A549 (cell line): ENCODE measurements at regions not wholly inside any gene's neighbourhood (a gene's known extent, or its start where the extent isn't known, plus 50 kb on each side); places are given as distances from the start of the nearest gene placed in this dataset.

Experiments
- ATAC-seq, 2 experiments: fragments of 200-7000 bp in 1 of 2; fragments of >200 bp in 1 of 2; cut with Nextera tagmentation in 1 of 2; cut with Tn5 transposase in 1 of 2; 3 replicates each; pipeline versions ENCODE4 v1.8.0 to v1.9.1; 2018 to 2020; ENCODE audit warnings: mild to moderate bottlenecking in 1 of 2, moderate library complexity in 1 of 2
- CTCF ChIA-PET: fragments of 300-600 bp; sonication (Branson Sonifier 250); formaldehyde crosslinking; extraction: SDS; loops from one replicate; lab custom pipeline; 2021; ENCODE audit warnings: antibody characterized with exemption, inconsistent platforms; lab: Yijun Ruan, JAX
- POLR2A ChIA-PET: fragments of 350-600 bp; formaldehyde crosslinking; extraction: SDS; loops from one replicate; lab custom pipeline; 2021; ENCODE audit warnings: antibody characterized with exemption, inconsistent platforms; lab: Yijun Ruan, JAX
- DNase-seq, 2 experiments: peaks; one replicate each; pipeline versions ENCODE4 v3.0.0 to v3.0.0-alpha.2; 2011 to 2016; ENCODE audit warnings: low read depth in 1 of 2, low spot score in 1 of 2
- FAIRE-seq: peaks from 2 replicates; lab custom pipeline; 2011; peaks lifted over from hg19 to GRCh38; lab: Jason Lieb, UNC
- H3K27ac ChIP-seq, 2 experiments: fragments of >200 bp; sonication (Bioruptor Twin); formaldehyde crosslinking; 3 replicates each; pipeline ENCODE4 v1.5.1; 2016 to 2017
- H3K4me1 ChIP-seq: fragments of >200 bp; sonication (Bioruptor Twin); formaldehyde crosslinking; 3 replicates; pipeline ENCODE4 v1.6.1; 2016
- H3K4me2 ChIP-seq: fragments of >200 bp; sonication (Bioruptor Twin); formaldehyde crosslinking; 3 replicates; pipeline ENCODE4 v1.6.1; 2016
- H3K4me3 ChIP-seq: fragments of >200 bp; sonication (Bioruptor Twin); formaldehyde crosslinking; 3 replicates; pipeline ENCODE4 v1.5.1; 2016
- H3K9me3 ChIP-seq: fragments of >200 bp; sonication (Bioruptor Twin); formaldehyde crosslinking; 3 replicates; pipeline ENCODE4 v1.6.1; 2016
- BHLHE40 ChIP-seq: IDR thresholded peaks from 2 replicates; pipeline ENCODE4 v1.6.1; 2012; ENCODE audit warnings: low read depth, low read length, inconsistent platforms
- CHD2 ChIP-seq: fragments of 150-350 bp; IDR thresholded peaks from 2 replicates; pipeline ENCODE4 v1.6.1; 2014; ENCODE audit warnings: low read length; ENCODE audit not compliant: partially characterized antibody
- CHD4 ChIP-seq: fragments of 200-600 bp; sonication (generic); IDR thresholded peaks from 2 replicates; pipeline ENCODE4 v1.6.1; 2016; ENCODE audit warnings: antibody characterized with exemption, mild to moderate bottlenecking, borderline replicate concordance
- EHF ChIP-seq: fragments of 250-450 bp; sonication (Bioruptor Pico); IDR thresholded peaks from 2 replicates; pipeline ENCODE4 v1.5.0; 2020; ENCODE audit warnings: mild to moderate bottlenecking
- EHMT2 ChIP-seq: fragments of 200-600 bp; sonication (generic); IDR thresholded peaks from 2 replicates; pipeline ENCODE4 v1.6.1; 2016; ENCODE audit warnings: antibody characterized with exemption, low read depth, mild to moderate bottlenecking, moderate library complexity
- ESRRA ChIP-seq: fragments of 150-350 bp; IDR thresholded peaks from 2 replicates; pipeline ENCODE4 v1.6.1; 2014; ENCODE audit warnings: mild to moderate bottlenecking, low read length, borderline replicate concordance
- FOSB ChIP-seq: fragments of 250-450 bp; sonication (Bioruptor Pico); IDR thresholded peaks from 2 replicates; pipeline ENCODE4 v1.5.0; 2020; ENCODE audit warnings: mild to moderate bottlenecking, moderate library complexity
- GATA3 ChIP-seq: IDR thresholded peaks from 2 replicates; pipeline ENCODE4 v1.6.1; 2012; ENCODE audit warnings: borderline replicate concordance
- HDAC2 ChIP-seq: fragments of 200-600 bp; sonication (generic); IDR thresholded peaks from 2 replicates; pipeline ENCODE4 v1.6.1; 2016
- HOXB5 ChIP-seq: fragments of 250-450 bp; sonication (Bioruptor Pico); IDR thresholded peaks from 2 replicates; pipeline ENCODE4 v1.5.0; 2020; ENCODE audit warnings: mild to moderate bottlenecking, moderate library complexity
- JUN ChIP-seq, 2 experiments: fragments of >200 bp; sonication (Bioruptor Twin); formaldehyde crosslinking; IDR thresholded peaks; 2 replicates in 1 of 2; 3 replicates in 1 of 2; pipeline ENCODE4 v1.6.1; 2016 to 2017
- KDM1A ChIP-seq: fragments of 200-600 bp; sonication (generic); IDR thresholded peaks from 2 replicates; pipeline ENCODE4 v1.6.1; 2016; ENCODE audit warnings: low read depth, mild to moderate bottlenecking
- MAFK ChIP-seq: fragments of 450-650 bp; IDR thresholded peaks from 2 replicates; pipeline ENCODE4 v1.6.1; 2014; ENCODE audit not compliant: partially characterized antibody
- NPAS2 ChIP-seq: fragments of 250-450 bp; sonication (Bioruptor Pico); IDR thresholded peaks from 2 replicates; pipeline ENCODE4 v1.8.0; 2022; ENCODE audit warnings: mild to moderate bottlenecking, moderate library complexity, borderline replicate concordance
- NR3C1 ChIP-seq: fragments of >200 bp; sonication (Bioruptor Twin); formaldehyde crosslinking; IDR thresholded peaks from 3 replicates; pipeline ENCODE4 v1.6.1; 2017
- RARB ChIP-seq: fragments of 250-450 bp; sonication (Bioruptor Pico); IDR thresholded peaks from 2 replicates; pipeline ENCODE4 v1.8.0; 2021; ENCODE audit warnings: mild to moderate bottlenecking, moderate library complexity
- RCOR1 ChIP-seq: fragments of 150-350 bp; IDR thresholded peaks from 2 replicates; pipeline ENCODE4 v1.6.1; 2014; ENCODE audit warnings: antibody characterized with exemption, low read length, low read depth
- RNF2 ChIP-seq: fragments of 200-600 bp; sonication (generic); IDR thresholded peaks from 2 replicates; pipeline ENCODE4 v1.6.1; 2016; ENCODE audit warnings: low read depth, mild to moderate bottlenecking, antibody characterized with exemption, moderate library complexity, borderline replicate concordance
- SREBF2 ChIP-seq: fragments of 450-650 bp; IDR thresholded peaks from 2 replicates; pipeline ENCODE4 v1.6.1; 2014; ENCODE audit warnings: mild to moderate bottlenecking, moderate library complexity
- TP53 ChIP-seq: fragments of 250-450 bp; sonication (Bioruptor Pico); IDR thresholded peaks from 2 replicates; pipeline ENCODE4 v1.5.0; 2021; ENCODE audit warnings: mild to moderate bottlenecking, moderate library complexity
- ZFP36 ChIP-seq: fragments of 450-650 bp; IDR thresholded peaks from 2 replicates; pipeline ENCODE4 v1.6.1; 2014; ENCODE audit warnings: borderline replicate concordance; ENCODE audit not compliant: partially characterized antibody
- ZNF302 ChIP-seq: fragments of 250-450 bp; sonication (Bioruptor Pico); IDR thresholded peaks from 2 replicates; pipeline ENCODE4 v1.9.0; 2021; ENCODE audit warnings: inconsistent platforms, mild to moderate bottlenecking, moderate library complexity
- WGBS: methylation state at CpG from one replicate; pipeline ENCODE4 v1.1.6; 2017; ENCODE audit errors: missing lambda C conversion rate; 5-methylcytosine and 5-hydroxymethylcytosine counted together
- TF ChIP-seq, protein P1 (sequence below): IDR thresholded peaks from 2 replicates; pipeline ENCODE4 v1.6.1; 2012
- TF ChIP-seq, protein P2 (sequence below): fragments of 250-450 bp; sonication (Bioruptor Pico); IDR thresholded peaks from 2 replicates; pipeline ENCODE4 v1.5.0; 2020; ENCODE audit warnings: low read depth, mild to moderate bottlenecking, moderate library complexity

DNA sequence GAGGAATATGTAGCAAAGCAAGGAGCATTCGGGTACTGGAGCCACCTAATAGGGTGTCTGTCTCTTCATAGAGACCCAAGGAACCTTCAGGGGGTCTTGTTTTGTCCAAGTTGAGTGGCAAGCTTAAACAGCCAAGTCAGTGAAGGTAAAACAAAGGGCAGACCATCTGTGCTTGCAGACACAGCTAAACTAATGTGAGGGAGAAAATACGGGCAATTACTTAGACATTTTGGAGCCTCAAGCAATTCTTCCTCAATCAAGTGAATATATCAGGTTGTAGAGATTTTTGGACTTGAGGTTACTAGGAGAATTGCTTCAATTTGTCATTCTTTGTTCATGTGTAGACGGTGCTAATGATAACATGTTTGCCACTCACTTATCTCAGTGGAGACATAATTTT is 148.2 kb upstream of the ARHGAP20 start:
- Histone ChIP-seq H3K9me3 (no peaks in the 10 kb centered on the region), H3K4me1 (no peaks in the 10 kb centered on the region), H3K4me2 (no peak overlapping the region), H3K27ac (no peak overlapping the region), H3K4me3 (no peak overlapping the region)
- DNase-seq (no peak), FAIRE-seq (no peak), ATAC-seq (no peak)
- CTCF ChIA-PET, result no interaction called here
- WGBS, result 9% methylated on average over 3 of the region's 3 CpGs
- POLR2A ChIA-PET, result no interaction called here
- TF ChIP-seq RARB (CRISPR knock-in tag) (no peak), CHD4 (no peak), RCOR1 (no peak), ESRRA (no peak), EHF (no peak), MAFK (no peak), NR3C1 (no peak)

- ATAC-seq, result no peak
- WGBS, result 31% methylated on average over 6 of the region's 6 CpGs
- no peak for DNase-seq
- H3K4me3 ChIP-seq, result no peak overlapping the region
- TF ChIP-seq BHLHE40 (no peak), TP53 (CRISPR knock-in tag) (no peak), NPAS2 (CRISPR knock-in tag) (no peak), FOSB (CRISPR knock-in tag) (no peak)
- TF ChIP-seq, all 56 proteins: peak for 0
- CTCF ChIA-PET, result no interaction called here
- FAIRE-seq, result no peak
- no peak overlapping the region for H3K4me2 ChIP-seq
- no peak overlapping the region for H3K27ac ChIP-seq
- H3K4me1 ChIP-seq, result no peaks in the 10 kb centered on the region
- no peaks in the 10 kb centered on the region for H3K9me3 ChIP-seq
- POLR2A ChIA-PET, result no interaction called here
Measured at GRCh38 chr11:110859998-110860397, 147.8 kb upstream of the ARHGAP20 start.

GRCh38 chr11:110859240-110859840 is 147.1 kb upstream of the ARHGAP20 start:
- ChIA-PET POLR2A (no interaction called here), CTCF (no interaction called here)
- Histone ChIP-seq H3K4me2 (no peak overlapping the region), H3K4me1 (no peaks in the 10 kb centered on the region), H3K27ac (no peak overlapping the region), H3K4me3 (no peak overlapping the region), H3K9me3 (no peaks in the 10 kb centered on the region)
- TF ChIP-seq JUN (IDR thresholded peaks at IDR 0.05) (no peak), SREBF2 (no peak), RNF2 (no peak), ZFP36 (no peak), ESRRA (no peak), GATA3 (no peak), HOXB5 (CRISPR knock-in tag) (no peak), KDM1A (no peak), ZNF302 (CRISPR knock-in tag) (no peak), EHMT2 (no peak), HDAC2 (no peak), CHD2 (no peak)
- TF ChIP-seq, protein P1, sequence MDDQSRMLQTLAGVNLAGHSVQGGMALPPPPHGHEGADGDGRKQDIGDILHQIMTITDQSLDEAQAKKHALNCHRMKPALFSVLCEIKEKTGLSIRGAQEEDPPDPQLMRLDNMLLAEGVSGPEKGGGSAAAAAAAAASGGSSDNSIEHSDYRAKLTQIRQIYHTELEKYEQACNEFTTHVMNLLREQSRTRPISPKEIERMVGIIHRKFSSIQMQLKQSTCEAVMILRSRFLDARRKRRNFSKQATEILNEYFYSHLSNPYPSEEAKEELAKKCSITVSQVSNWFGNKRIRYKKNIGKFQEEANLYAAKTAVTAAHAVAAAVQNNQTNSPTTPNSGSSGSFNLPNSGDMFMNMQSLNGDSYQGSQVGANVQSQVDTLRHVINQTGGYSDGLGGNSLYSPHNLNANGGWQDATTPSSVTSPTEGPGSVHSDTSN, result no peak
- TF ChIP-seq, protein P2, sequence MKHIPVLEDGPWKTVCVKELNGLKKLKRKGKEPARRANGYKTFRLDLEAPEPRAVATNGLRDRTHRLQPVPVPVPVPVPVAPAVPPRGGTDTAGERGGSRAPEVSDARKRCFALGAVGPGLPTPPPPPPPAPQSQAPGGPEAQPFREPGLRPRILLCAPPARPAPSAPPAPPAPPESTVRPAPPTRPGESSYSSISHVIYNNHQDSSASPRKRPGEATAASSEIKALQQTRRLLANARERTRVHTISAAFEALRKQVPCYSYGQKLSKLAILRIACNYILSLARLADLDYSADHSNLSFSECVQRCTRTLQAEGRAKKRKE (CRISPR knock-in tag), result no peak
- WGBS, result 26% methylated on average over 5 of the region's 5 CpGs
- no peak for ATAC-seq
- no peak for FAIRE-seq
- no peak for DNase-seq
